GM19240 (cell line): ENCODE measurements at regions not wholly inside any gene's neighbourhood (a gene's known extent, or its start where the extent isn't known, plus 50 kb on each side); places are given as distances from the start of the nearest gene placed in this dataset.

ENCODE experiments used
- DNase-seq: peaks from one replicate; pipeline ENCODE4 v3.0.0; 2011; ENCODE audit warnings: low spot score; ENCODE audit not compliant: insufficient read length

GRCh38 chr4:57631147-57631546, 521.0 kb upstream of the IGFBP7 start:
- DNase-seq, result no peak

DNA sequence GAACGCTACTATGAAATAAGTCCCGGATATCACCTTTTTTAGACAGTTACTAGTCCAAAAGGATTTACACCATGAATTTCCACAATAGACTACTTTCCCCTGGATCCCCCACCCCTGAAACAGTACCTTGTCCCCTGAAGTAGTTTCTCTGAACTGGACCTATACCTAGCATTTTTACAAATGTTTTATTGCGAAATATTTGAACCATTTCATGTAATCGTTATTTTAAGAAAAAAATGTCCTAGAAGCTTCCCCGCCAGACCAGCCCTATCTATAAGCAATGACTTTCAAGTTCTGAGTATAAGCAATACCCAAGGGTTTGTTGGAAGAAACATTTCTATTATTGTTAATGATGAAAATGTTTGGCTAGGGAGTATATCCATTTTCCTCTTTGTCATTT, 517.8 kb upstream of the IGFBP7 start:
- DNase-seq, result no peak

- no peak for DNase-seq
Observed at GRCh38 chr4:57614257-57614932, 504.2 kb upstream of the IGFBP7 start.

GRCh38 chr4:57612279-57612678, 502.1 kb upstream of the IGFBP7 start:
- DNase-seq, result no peak

GRCh38 chr4:57607566-57608180, 497.5 kb upstream of the IGFBP7 start:
- no peak for DNase-seq

DNA sequence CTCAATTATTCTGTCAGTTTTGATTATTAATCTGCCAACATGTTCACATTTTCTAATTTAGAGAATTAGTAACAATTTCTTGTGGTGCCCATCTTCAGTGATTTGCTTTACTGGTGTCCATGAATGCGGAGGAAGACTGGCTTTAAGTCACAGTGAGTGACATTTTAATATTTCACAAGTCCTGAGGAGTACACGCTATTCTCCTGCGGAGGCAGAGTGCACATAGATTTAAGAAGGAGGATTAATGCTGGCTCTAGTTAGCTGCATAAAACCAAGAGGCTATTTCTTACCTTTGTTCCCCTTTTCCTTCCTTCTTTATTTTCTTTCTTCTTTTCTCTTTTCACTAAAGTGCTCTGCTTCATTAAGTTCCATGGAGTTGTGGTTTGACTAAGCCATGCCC, 495.2 kb upstream of the IGFBP7 start:
- DNase-seq, result no peak

DNA sequence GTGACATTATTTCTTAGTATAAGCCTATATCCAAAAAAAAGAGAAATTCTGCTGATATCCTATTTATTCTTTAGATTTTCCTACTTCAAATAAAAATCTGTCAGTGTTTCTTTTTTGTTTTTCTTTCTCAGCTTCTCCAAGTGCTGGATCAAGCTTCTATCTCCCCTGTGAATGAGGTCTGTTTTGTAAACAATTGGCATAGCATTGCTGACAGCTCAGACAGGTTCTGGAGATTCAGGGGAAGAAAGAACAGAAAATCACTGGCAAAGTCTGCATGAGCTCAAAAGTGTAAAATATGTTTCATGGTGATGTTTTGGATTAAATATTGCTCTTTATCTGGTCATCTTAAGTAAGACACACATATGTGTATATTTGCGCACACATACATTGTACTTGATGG, 492.0 kb upstream of the IGFBP7 start:
- no peak for DNase-seq

GRCh38 chr4:57591073-57591472, 480.9 kb upstream of the IGFBP7 start:
- DNase-seq, result no peak

DNA sequence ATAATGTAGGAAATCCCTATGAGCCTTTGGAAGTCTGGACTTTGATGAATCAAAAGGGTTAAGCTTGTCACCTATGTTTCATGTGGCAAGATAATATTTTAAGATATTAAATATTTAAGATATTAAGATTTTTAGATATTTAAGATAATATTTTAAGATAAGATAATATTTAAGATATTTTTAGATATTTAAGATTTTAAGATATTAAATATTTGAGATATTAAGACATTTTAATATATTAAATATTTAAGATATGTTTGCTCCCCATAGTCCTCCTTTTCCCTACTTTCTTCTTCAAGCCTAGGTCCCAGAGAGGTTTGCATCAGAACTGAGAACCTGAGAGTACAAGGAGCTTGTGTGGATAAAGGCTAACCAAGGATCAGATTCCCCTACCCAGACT, 478.4 kb upstream of the IGFBP7 start:
- DNase-seq, result no peak

GRCh38 chr4:57580710-57581599, 470.8 kb upstream of the IGFBP7 start:
- no peak for DNase-seq

DNA sequence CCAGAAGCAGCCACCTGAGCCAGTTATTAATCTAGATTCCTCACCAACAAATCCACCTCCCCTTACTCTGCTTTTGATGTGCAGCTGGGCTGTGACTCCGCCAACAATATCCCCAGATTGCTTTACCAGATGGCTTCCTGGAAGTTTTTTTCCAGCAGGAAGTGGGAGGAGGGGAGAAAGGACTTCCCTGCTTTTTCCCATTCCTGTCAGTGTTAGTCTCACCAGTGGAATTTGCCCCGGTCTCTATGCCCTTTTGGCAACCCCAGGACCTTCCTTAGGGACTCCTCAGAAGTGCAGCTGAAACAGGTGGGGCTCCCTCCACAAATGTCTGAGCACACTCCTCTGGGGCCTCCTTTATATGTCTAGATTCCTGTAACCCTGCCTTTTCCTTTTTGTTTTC, 465.2 kb upstream of the IGFBP7 start:
- no peak for DNase-seq

DNA sequence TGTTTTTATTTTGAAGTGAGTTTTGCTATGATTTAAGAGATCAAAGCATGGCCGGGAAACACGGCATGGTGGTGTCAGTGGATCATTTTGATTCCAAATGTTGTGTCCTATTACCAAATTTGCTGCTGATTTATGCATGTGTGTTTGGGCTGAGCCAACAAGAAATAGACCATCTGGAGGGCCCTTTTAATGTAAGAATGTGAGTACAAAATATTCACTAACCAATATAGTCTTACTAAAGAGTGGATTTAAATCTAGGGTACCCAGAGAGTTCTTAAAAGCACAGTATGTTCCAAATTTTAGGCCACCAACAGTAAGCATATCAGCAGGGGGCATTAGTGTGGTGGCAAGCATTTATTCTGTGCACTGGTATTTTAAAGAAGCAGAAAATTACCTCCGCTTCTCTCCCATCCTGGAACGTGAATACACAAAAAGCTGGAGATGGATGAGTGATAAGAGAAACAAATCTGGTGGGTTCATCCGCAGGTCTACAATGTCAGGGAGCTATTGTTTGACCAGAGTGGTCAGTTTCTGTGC, 444.4 kb upstream of the IGFBP7 start:
- DNase-seq, result no peak

GRCh38 chr4:57553728-57554127, 443.5 kb upstream of the IGFBP7 start:
- DNase-seq, result no peak

- no peak for DNase-seq
Observed at GRCh38 chr4:57550198-57550597, 440.0 kb upstream of the IGFBP7 start.

DNA sequence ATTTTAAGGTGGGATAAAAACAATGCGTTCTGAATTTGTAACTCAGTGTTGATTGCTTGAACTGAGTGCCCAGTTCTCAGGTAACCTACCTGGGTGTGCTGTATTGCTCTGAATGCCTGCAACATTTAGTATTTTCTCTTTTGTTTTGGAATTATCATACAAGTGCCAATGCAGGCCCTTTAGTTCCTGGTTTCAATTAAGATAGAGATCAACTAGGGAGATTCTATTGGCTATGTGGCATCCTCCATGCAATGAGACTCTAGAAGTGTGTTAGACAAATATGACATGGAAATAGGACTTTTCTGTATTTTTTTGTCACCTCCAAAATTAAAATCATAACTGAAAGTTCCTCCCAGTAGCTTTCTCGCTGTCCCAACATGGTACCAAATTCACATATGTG, 438.7 kb upstream of the IGFBP7 start:
- no peak for DNase-seq

GRCh38 chr4:57544811-57545654, 434.8 kb upstream of the IGFBP7 start:
- DNase-seq, result no peak

GRCh38 chr4:57504797-57505530, 394.8 kb upstream of the IGFBP7 start:
- no peak for DNase-seq

DNA sequence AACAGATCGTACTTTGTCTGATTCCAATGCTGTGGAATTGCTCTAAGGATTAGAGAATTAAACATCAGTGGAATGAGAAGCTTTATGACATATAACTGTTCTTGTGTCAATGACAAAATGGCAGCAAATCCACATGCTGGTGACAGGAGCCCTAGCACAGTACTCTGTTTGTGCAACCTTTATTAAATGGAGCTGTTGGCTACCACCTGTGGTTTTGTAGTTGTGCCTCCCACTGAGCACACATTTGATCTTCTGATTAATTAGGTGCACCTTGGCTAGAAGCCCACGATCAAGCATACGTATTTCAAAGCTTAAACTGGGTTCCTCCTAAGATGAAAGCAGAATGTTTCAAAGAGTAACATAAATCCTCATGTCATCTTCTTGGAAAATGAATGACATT, 394.0 kb upstream of the IGFBP7 start:
- no peak for DNase-seq

- no peak for DNase-seq
Observed at GRCh38 chr4:57501720-57502119, 391.5 kb upstream of the IGFBP7 start.

DNA sequence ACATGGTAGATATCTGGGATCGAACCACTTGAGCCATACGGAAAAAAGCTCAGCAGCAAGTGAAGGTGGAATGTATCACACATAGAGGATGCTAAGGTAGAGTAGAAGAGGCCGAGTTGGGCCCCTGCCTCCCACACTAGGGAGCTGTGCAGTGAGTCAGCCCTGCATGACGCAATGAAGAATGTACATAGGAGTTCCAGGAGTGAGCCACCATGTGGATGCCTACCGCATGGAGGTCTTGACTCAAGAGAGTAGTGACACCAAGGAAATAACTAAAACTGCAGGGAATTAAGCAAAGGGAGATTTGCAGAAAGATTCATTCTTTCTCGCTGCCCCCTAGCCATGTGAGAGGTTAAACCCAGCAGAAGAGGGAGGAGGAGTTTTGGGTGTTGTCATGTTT, 389.6 kb upstream of the IGFBP7 start:
- DNase-seq, result no peak

- no peak for DNase-seq
Observed at GRCh38 chr4:57498251-57498650, 388.1 kb upstream of the IGFBP7 start.
